K562 (cell line): ENCODE measurements at regions not wholly inside any gene's neighbourhood (a gene's known extent, or its start where the extent isn't known, plus 50 kb on each side); places are given as distances from the start of the nearest gene placed in this dataset.

Source experiments
- ATAC-seq: fragments of 200-7000 bp; cut with Tn5 transposase; 3 replicates; pipeline ENCODE4 v1.9.1; 2020; ENCODE audit warnings: moderate library complexity
- BruUV-seq: library from RNA; stranded (reverse); fragments of 400-500 nt; replicated peaks from 2 replicates; lab custom pipeline; 2021; lab: Mats Ljungman, UMichigan
- CTCF ChIA-PET: fragments of 300-600 bp; formaldehyde crosslinking; extraction: SDS; loops from one replicate; lab custom pipeline; 2021; ENCODE audit warnings: low intra/inter-chr PET ratio; lab: Yijun Ruan, JAX
- POLR2A ChIA-PET: fragments of 300-600, 350-650 bp; sonication (Branson Sonifier 250); formaldehyde crosslinking; extraction: SDS; loops from one replicate; lab custom pipeline; 2021; ENCODE audit warnings: antibody characterized with exemption, inconsistent platforms; lab: Yijun Ruan, JAX
- DNase-seq, 4 experiments: peaks; one replicate each; pipeline versions ENCODE4 v3.0.0 to v3.0.0-alpha.2; 2011 to 2018; ENCODE audit warnings: low spot score in 3 of 4, mixed read lengths in 3 of 4; ENCODE audit errors: extremely low read depth in 1 of 4
- FAIRE-seq: peaks from 2 replicates; lab custom pipeline; 2011; peaks lifted over from hg19 to GRCh38; lab: Jason Lieb, UNC
- H2AFZ ChIP-seq: 2 replicates; pipeline ENCODE4 v1.6.0; 2011; ENCODE audit warnings: low read depth, low read length, control low read depth, inconsistent platforms
- H3K27ac ChIP-seq: fragments of 200-600 bp; 3 replicates; pipeline ENCODE4 v1.8.0; 2011; ENCODE audit warnings: low read depth, mild to moderate bottlenecking, control low read depth, inconsistent platforms, low read length, moderate library complexity, mixed read lengths; ENCODE audit errors: extremely low read depth
- H3K27me3 ChIP-seq, 2 experiments: fragments of 300-600 bp in 1 of 2; 2 replicates in 1 of 2; 3 replicates in 1 of 2; pipeline versions ENCODE4 v1.6.0 to v1.8.0; 2011; ENCODE audit warnings: inconsistent platforms in 2 of 2, low read length in 2 of 2, mild to moderate bottlenecking in 1 of 2, mixed read lengths in 1 of 2, moderate library complexity in 1 of 2; ENCODE audit not compliant: control insufficient read depth in 2 of 2, insufficient read depth in 2 of 2
- H3K36me3 ChIP-seq: fragments of 300-600 bp; 3 replicates; pipeline ENCODE4 v1.8.0; 2011; ENCODE audit warnings: mild to moderate bottlenecking, low read length, inconsistent platforms; ENCODE audit not compliant: control insufficient read depth, insufficient read depth
- H3K4me1 ChIP-seq, 2 experiments: fragments of 200-600 bp in 1 of 2; replicated peaks in 1 of 2; 2 replicates in 1 of 2; 3 replicates in 1 of 2; pipeline versions ENCODE4 v1.5.1 to v1.8.0; 2011; ENCODE audit warnings: inconsistent platforms in 2 of 2, low read length in 2 of 2, mild to moderate bottlenecking in 1 of 2, mixed read lengths in 1 of 2, moderate library complexity in 1 of 2; ENCODE audit not compliant: control insufficient read depth in 2 of 2, insufficient read depth in 2 of 2
- H3K4me2 ChIP-seq: 2 replicates; pipeline ENCODE4 v1.6.1; 2011; ENCODE audit warnings: low read length, control low read depth, inconsistent platforms, mixed read lengths; ENCODE audit not compliant: insufficient read depth
- H3K4me3 ChIP-seq: fragments of 200-600 bp; sonication (generic), shearing (Covaris generic); 2 replicates; pipeline ENCODE4 v1.5.1; 2016; ENCODE audit warnings: control low read depth, inconsistent platforms
- H3K79me2 ChIP-seq: fragments of 200-600 bp; 3 replicates; pipeline ENCODE4 v1.8.0; 2011; ENCODE audit warnings: low read length, inconsistent platforms; ENCODE audit not compliant: control insufficient read depth, insufficient read depth
- H3K9ac ChIP-seq, 2 experiments: 2 replicates each; pipeline versions ENCODE4 v1.6.0 to v1.6.1; 2011; ENCODE audit warnings: low read depth in 2 of 2, low read length in 2 of 2, control low read depth in 1 of 2, inconsistent platforms in 1 of 2, mild to moderate bottlenecking in 1 of 2, mixed read lengths in 1 of 2; ENCODE audit not compliant: insufficient read depth in 1 of 2
- H3K9me1 ChIP-seq: one replicate; pipeline ENCODE4 v1.6.0; 2011; ENCODE audit warnings: inconsistent platforms, mild to moderate bottlenecking, low read length, moderate library complexity; ENCODE audit not compliant: control insufficient read depth, insufficient read depth
- H3K9me3 ChIP-seq: replicated peaks from 2 replicates; pipeline ENCODE4 v1.5.1; 2011; ENCODE audit warnings: low read depth, low read length, inconsistent platforms; ENCODE audit not compliant: control insufficient read depth, insufficient read depth
- H4K20me1 ChIP-seq: replicated peaks from 2 replicates; pipeline ENCODE4 v1.6.1; 2011; ENCODE audit warnings: low read length, inconsistent platforms, mixed read lengths; ENCODE audit not compliant: control insufficient read depth, insufficient read depth
- ATF2 ChIP-seq: sonication (generic); formaldehyde crosslinking; IDR thresholded peaks from 2 replicates; pipeline ENCODE4 v1.8.1; 2022; ENCODE audit warnings: missing genetic modification reagents
- CHAMP1 ChIP-seq: fragments of 450-650 bp; IDR thresholded peaks from 2 replicates; pipeline ENCODE4 v1.6.1; 2016; ENCODE audit warnings: mild to moderate bottlenecking
- FIP1L1 ChIP-seq: fragments of 200-400 bp; formaldehyde crosslinking; IDR thresholded peaks from 2 replicates; pipeline ENCODE4 v1.6.1; 2018; ENCODE audit warnings: mild to moderate bottlenecking, low read depth, low read length; ENCODE audit not compliant: poor library complexity, severe bottlenecking
- HDAC2 ChIP-seq: fragments of 450-650 bp; IDR thresholded peaks from 2 replicates; pipeline ENCODE4 v1.6.1; 2016; ENCODE audit warnings: mild to moderate bottlenecking
- POLR2AphosphoS2 ChIP-seq: IDR thresholded peaks from 2 replicates; pipeline ENCODE4 v1.6.1; 2012; ENCODE audit warnings: low read length, improper control_type of control experiment
- RBBP5 ChIP-seq: fragments of 200-600 bp; sonication (generic); IDR thresholded peaks from 2 replicates; pipeline ENCODE4 v1.6.1; 2012; ENCODE audit warnings: borderline replicate concordance, mild to moderate bottlenecking, low read length, control low read depth, inconsistent platforms; ENCODE audit not compliant: insufficient read depth, poor library complexity, severe bottlenecking
- SIN3A ChIP-seq, 2 experiments: fragments of 150-350 bp in 1 of 2; IDR thresholded peaks; 2 replicates each; pipeline ENCODE4 v1.6.1; 2011 to 2016; ENCODE audit warnings: borderline replicate concordance in 2 of 2, low read depth in 2 of 2, low read length in 2 of 2, mild to moderate bottlenecking in 2 of 2, moderate library complexity in 2 of 2; ENCODE audit not compliant: control insufficient read depth in 1 of 2
- SIX5 ChIP-seq, 2 experiments: IDR thresholded peaks; 2 replicates each; pipeline ENCODE4 v1.6.1; 2011; ENCODE audit warnings: low read length in 2 of 2, borderline replicate concordance in 1 of 2, low read depth in 1 of 2, mild to moderate bottlenecking in 1 of 2, moderate library complexity in 1 of 2; ENCODE audit not compliant: insufficient read depth in 1 of 2
- YBX1 ChIP-seq: fragments of 450-650 bp; IDR thresholded peaks from 2 replicates; pipeline ENCODE4 v1.7.1; 2016; ENCODE audit warnings: mild to moderate bottlenecking
- ZBTB7A ChIP-seq: IDR thresholded peaks from 2 replicates; pipeline ENCODE4 v1.6.1; 2011; ENCODE audit warnings: low read depth, mild to moderate bottlenecking, low read length, moderate library complexity, borderline replicate concordance; ENCODE audit not compliant: control insufficient read depth
- ZNF57 ChIP-seq: fragments of 450-650 bp; formaldehyde crosslinking; IDR thresholded peaks from 2 replicates; pipeline ENCODE4 v1.4.0; 2020; ENCODE audit warnings: mild to moderate bottlenecking, moderate library complexity
- WGBS: fragments of 100-300 bp; shearing (Covaris generic); methylation state at CpG from one replicate; pipeline ENCODE4 v1.1.6; 2016; ENCODE audit warnings: low coverage, mixed read lengths; ENCODE audit not compliant: insufficient coverage; ENCODE audit errors: missing lambda C conversion rate; 5-methylcytosine and 5-hydroxymethylcytosine counted together
- in situ Hi-C: fragments of 300-500 bp; cut with MboI; formaldehyde crosslinking; loops from 4 replicates; pipeline ENCODE4 v1.15.0; 2018; ENCODE audit warnings: inconsistent platforms, mixed read lengths
- intact Hi-C: fragments of 100-400 bp; cut with micrococcal nuclease; formaldehyde crosslinking; loops from 2 replicates; pipeline ENCODE4 v1.14.2; 2022

- TF ChIP-seq ZNF57 (CRISPR knock-in tag) (no peak), SIX5 (IDR thresholded peaks at IDR 0.05; ENCODE audit: borderline replicate concordance in 1 of 2, insufficient read depth in 1 of 2, low read depth in 1 of 2, low read length in 2 of 2) (no peak), HDAC2 (no peak), RBBP5 (no peak), SIN3A (IDR thresholded peaks at IDR 0.05; ENCODE audit: borderline replicate concordance in 2 of 2, control insufficient read depth in 1 of 2, low read depth in 2 of 2, low read length in 2 of 2) (no peak), ATF2 (CRISPR knock-in tag) (no peak), POLR2AphosphoS2 (no peak), ZBTB7A (no peak), YBX1 (no peak)
- TF ChIP-seq, all 486 proteins: peak for 0
Observed at GRCh38 chr11:110833033-110833484, 120.8 kb upstream of the ARHGAP20 start (continued).

- no peak for DNase-seq
- no peak for ATAC-seq
- no peak overlapping the region for H3K4me3 ChIP-seq
- POLR2A ChIA-PET, result no interaction called here
- H3K27ac ChIP-seq, result no peak overlapping the region
- H2AFZ ChIP-seq, result no peak overlapping the region
- no peaks in the 10 kb centered on the region for H3K27me3 ChIP-seq
- in situ Hi-C loops (no loop called here), intact Hi-C loops (no loop called here)
- 0% methylated on average over 2 of the region's 2 CpGs for WGBS
- H4K20me1 ChIP-seq, result no peaks in the 10 kb centered on the region
- BruUV-seq, result no TSS peak
- FAIRE-seq, result no peak
- no peaks in the 10 kb centered on the region for H3K4me1 ChIP-seq
- no peak overlapping the region for H3K9ac ChIP-seq
- H3K9me3 ChIP-seq, result no peaks in the 10 kb centered on the region
- H3K79me2 ChIP-seq, result no peaks in the 10 kb centered on the region
- H3K9me1 ChIP-seq, result no peaks in the 10 kb centered on the region
- H3K36me3 ChIP-seq, result no peaks in the 10 kb centered on the region
- H3K4me2 ChIP-seq, result no peak overlapping the region
- CTCF ChIA-PET, result no interaction called here
- TF ChIP-seq CHAMP1 (no peak), FIP1L1 (no peak)
Observed at GRCh38 chr11:110832539-110832938, 120.3 kb upstream of the ARHGAP20 start.
